ENCODE measurements at regions not wholly inside any gene's neighbourhood (a gene's known extent, or its start where the extent isn't known, plus 50 kb on each side); places are given as distances from the start of the nearest gene placed in this dataset.

DNA sequence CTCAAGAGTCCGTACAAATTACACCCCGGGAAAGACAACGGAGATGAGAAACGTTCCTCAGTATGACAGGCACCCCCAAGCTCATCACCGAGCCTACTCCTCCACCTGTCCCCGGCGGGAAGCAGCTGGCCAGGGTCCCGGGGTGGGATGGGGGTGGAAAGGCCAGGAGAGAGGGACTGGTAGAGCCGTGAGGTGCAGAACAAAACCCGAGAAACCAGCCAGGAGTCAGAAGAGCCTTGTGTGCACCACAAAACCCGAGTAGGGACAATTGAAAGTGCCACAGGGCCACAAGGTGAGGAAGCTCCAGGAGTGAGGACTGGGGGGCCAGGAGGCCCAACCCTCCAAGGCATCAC, 75.5 kb upstream of the SALL3 start:
- TF ChIP-seq, protein P1, sequence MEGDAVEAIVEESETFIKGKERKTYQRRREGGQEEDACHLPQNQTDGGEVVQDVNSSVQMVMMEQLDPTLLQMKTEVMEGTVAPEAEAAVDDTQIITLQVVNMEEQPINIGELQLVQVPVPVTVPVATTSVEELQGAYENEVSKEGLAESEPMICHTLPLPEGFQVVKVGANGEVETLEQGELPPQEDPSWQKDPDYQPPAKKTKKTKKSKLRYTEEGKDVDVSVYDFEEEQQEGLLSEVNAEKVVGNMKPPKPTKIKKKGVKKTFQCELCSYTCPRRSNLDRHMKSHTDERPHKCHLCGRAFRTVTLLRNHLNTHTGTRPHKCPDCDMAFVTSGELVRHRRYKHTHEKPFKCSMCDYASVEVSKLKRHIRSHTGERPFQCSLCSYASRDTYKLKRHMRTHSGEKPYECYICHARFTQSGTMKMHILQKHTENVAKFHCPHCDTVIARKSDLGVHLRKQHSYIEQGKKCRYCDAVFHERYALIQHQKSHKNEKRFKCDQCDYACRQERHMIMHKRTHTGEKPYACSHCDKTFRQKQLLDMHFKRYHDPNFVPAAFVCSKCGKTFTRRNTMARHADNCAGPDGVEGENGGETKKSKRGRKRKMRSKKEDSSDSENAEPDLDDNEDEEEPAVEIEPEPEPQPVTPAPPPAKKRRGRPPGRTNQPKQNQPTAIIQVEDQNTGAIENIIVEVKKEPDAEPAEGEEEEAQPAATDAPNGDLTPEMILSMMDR (IDR thresholded peaks at IDR 0.05; ENCODE audit: low read depth, low read length): no peak
- TF ChIP-seq POLR2A (IDR thresholded peaks at IDR 0.05; ENCODE audit: extremely low read depth, insufficient read length): no peak
- TF ChIP-seq, protein P2, sequence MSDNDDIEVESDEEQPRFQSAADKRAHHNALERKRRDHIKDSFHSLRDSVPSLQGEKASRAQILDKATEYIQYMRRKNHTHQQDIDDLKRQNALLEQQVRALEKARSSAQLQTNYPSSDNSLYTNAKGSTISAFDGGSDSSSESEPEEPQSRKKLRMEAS (IDR thresholded peaks at IDR 0.05; ENCODE audit: low read depth, low read length): no peak
- TF ChIP-seq MYC (IDR thresholded peaks at IDR 0.05; ENCODE audit: low read depth, low read length): no peak
